ENCODE measurements at regions not wholly inside any gene's neighbourhood (a gene's known extent, or its start where the extent isn't known, plus 50 kb on each side); places are given as distances from the start of the nearest gene placed in this dataset.

- no peaks in the 10 kb centered on the region for H3K27me3 ChIP-seq (ENCODE audit: control insufficient read depth in 1 of 2, insufficient read depth in 2 of 2, low read length in 1 of 2)
- no peaks in the 10 kb centered on the region for H3K36me3 ChIP-seq (ENCODE audit: control insufficient read depth in 1 of 2, insufficient read depth in 2 of 2, low read length in 1 of 2)
- H3K4me3 ChIP-seq (ENCODE audit: low read length in 2 of 2) = no peak overlapping the region
- WGBS, 2 donors = 83% methylated on average over 1 of the region's 1 CpG
- intact Hi-C loops (cut with DNase I) = no loop called here
- DNase-seq (no peak), ATAC-seq (ENCODE audit: low FRiP score) (no peak)
- no peaks in the 10 kb centered on the region for H3K4me1 ChIP-seq (ENCODE audit: control insufficient read depth in 1 of 2, insufficient read depth in 2 of 2, low read length in 2 of 2)
- H3K27ac ChIP-seq (ENCODE audit: low read depth in 1 of 2, low read length in 2 of 2) = no peak overlapping the region
- H3K9me3 ChIP-seq (ENCODE audit: control insufficient read depth, low read length) = no peaks in the 10 kb centered on the region
These were observed 76.0 kb upstream of the GALNT18 start for GRCh38 chr11:11697796-11698195.

DNA sequence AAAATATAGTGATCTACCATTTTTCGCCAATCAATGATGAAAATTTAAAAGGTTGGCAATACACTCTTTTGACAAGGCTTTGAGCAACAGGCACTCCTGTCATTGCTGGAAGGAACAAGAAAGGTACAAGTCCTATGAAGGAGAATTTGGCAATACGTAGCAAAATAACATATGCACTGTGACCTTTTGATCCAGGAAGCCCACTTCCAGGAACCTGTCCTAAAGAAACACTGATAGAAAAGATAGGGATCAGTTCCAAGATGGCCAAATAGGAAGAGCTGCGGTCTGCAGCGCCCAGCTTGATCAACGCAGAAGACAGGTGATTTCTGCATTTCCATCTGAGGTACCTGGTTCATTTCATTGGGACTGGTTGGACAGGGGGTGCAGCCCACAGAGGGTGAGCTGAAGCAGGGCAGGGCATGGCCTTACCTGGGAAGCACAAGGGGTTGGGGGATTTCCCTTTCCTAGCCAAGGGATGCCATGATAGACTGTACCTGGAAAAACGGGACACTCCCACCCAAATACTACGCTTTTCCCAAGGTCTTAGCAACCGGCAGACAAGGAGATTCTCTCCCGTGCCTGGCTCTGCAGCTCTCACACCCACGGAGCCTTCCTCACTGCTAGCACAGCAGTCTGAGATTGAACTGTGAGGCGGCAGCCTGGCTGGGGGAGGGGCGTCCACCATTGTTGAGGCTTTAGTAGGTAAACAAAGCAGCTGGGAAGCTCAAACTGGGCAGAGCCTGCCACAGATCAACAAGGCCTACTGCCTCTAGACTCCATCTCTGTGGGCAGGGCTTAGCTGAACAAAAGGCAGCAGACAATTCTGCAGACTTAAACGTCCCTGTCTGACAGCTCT, 69.7 kb upstream of the GALNT18 start:
- H3K9me3 ChIP-seq (ENCODE audit: control insufficient read depth, low read length) = no peaks in the 10 kb centered on the region
- intact Hi-C loops (cut with DNase I) = no loop called here
- H3K27ac ChIP-seq (ENCODE audit: low read depth in 1 of 2, low read length in 2 of 2) = no peak overlapping the region
- WGBS, 2 donors = 62 to 73% methylated on average over 13 of the region's 13 CpGs
- no peak for ATAC-seq (ENCODE audit: low FRiP score)
- no peak for DNase-seq
- H3K4me3 ChIP-seq (ENCODE audit: low read length in 2 of 2) = no peak overlapping the region
- H3K4me1 ChIP-seq (ENCODE audit: control insufficient read depth in 1 of 2, insufficient read depth in 2 of 2, low read length in 2 of 2) = no peaks in the 10 kb centered on the region
- H3K27me3 ChIP-seq (ENCODE audit: control insufficient read depth in 1 of 2, insufficient read depth in 2 of 2, low read length in 1 of 2) = no peaks in the 10 kb centered on the region
- no peaks in the 10 kb centered on the region for H3K36me3 ChIP-seq (ENCODE audit: control insufficient read depth in 1 of 2, insufficient read depth in 2 of 2, low read length in 1 of 2)

- Histone ChIP-seq H3K9me3 (ENCODE audit: control insufficient read depth, low read length) (no peaks in the 10 kb centered on the region), H3K36me3 (ENCODE audit: control insufficient read depth in 1 of 2, insufficient read depth in 2 of 2, low read length in 1 of 2) (no peaks in the 10 kb centered on the region), H3K4me1 (ENCODE audit: control insufficient read depth in 1 of 2, insufficient read depth in 2 of 2, low read length in 2 of 2) (no peaks in the 10 kb centered on the region), H3K4me3 (ENCODE audit: low read length in 2 of 2) (no peak overlapping the region), H3K27ac (ENCODE audit: low read depth in 1 of 2, low read length in 2 of 2) (no peak overlapping the region), H3K27me3 (ENCODE audit: control insufficient read depth in 1 of 2, insufficient read depth in 2 of 2, low read length in 1 of 2) (no peaks in the 10 kb centered on the region)
- intact Hi-C loops (cut with DNase I) = no loop called here
- no peak for DNase-seq
- ATAC-seq (ENCODE audit: low FRiP score) = no peak
These were observed 59.7 kb upstream of the GALNT18 start for GRCh38 chr11:11681536-11681935.

DNA sequence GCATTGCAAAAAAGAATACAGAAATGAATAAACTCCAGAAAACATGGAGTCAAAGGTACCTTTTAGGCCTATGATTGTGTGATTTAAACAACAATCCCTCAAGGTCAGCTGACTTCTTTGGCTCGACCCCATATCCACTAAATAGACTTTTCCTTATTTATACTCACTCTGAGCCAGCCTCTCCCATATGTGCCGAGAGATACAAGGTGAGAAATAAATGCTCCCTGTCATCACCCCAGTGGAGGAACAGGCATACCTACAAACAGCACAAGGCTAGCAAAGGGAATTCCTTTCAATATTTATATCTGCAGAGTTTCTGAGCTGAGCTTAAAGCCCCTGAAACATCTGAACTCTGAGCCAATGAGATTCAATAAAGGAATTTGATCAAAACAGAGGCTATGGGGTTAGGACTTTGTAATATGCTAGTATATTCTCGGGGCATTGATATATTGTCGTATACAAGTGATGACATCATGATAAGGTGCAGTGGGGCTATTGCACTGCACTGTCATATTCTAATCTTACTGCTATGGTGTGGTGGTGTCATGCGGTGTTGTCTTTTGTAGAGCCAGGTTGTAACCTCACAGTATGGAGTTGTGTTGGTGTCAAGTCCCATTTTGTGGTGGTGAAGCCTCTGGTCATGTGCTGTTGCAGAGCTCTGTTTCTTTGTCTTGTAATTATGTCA, 56.0 kb upstream of the GALNT18 start:
- no peaks in the 10 kb centered on the region for H3K36me3 ChIP-seq (ENCODE audit: control insufficient read depth in 1 of 2, insufficient read depth in 2 of 2, low read length in 1 of 2)
- H3K27me3 ChIP-seq (ENCODE audit: control insufficient read depth in 1 of 2, insufficient read depth in 2 of 2, low read length in 1 of 2) = no peaks in the 10 kb centered on the region
- DNase-seq = no peak
- intact Hi-C loops (cut with DNase I) = no loop called here
- H3K9me3 ChIP-seq (ENCODE audit: control insufficient read depth, low read length) = no peaks in the 10 kb centered on the region
- H3K4me3 ChIP-seq (ENCODE audit: low read length in 2 of 2) = no peak overlapping the region
- no peak overlapping the region for H3K27ac ChIP-seq (ENCODE audit: low read depth in 1 of 2, low read length in 2 of 2)
- no peaks in the 10 kb centered on the region for H3K4me1 ChIP-seq (ENCODE audit: control insufficient read depth in 1 of 2, insufficient read depth in 2 of 2, low read length in 2 of 2)
- ATAC-seq (ENCODE audit: low FRiP score) = no peak
- WGBS, 2 donors = 90 to 91% methylated on average over 5 of the region's 5 CpGs

DNA sequence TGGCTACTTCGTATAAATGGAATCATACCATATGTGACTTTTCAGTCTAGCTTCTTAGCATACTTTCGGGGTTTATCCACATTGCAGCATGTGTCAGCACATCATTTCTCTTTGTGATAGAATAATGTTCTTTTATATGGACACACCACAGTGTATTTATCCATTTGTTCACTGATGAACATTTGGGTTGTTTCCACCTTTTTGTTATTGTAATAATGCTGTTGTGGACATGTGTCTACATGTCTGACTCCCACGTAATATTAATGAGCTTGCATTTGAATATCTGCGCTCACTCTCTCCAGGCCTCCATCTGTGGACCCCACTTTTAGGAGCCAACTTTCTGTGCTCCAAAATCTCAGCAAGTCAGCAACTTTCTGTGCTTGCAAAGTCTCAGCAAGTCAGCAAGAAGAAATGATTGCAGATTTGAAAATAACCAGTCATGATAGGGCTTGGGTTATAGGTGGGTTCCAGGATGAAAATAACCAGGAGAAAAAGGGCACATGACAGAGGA, 53.9 kb upstream of the GALNT18 start:
- ATAC-seq (ENCODE audit: low FRiP score) (no peak), DNase-seq (no peak)
- no peak overlapping the region for H3K27ac ChIP-seq (ENCODE audit: low read depth in 1 of 2, low read length in 2 of 2)
- WGBS, 2 donors = 73 to 87% methylated on average over 4 of the region's 4 CpGs
- intact Hi-C loops (cut with DNase I) = no loop called here
- peaks cover 1% of the 10 kb centered on the region for H3K9me3 ChIP-seq (ENCODE audit: control insufficient read depth, low read length)
- H3K4me1 ChIP-seq (ENCODE audit: control insufficient read depth in 1 of 2, insufficient read depth in 2 of 2, low read length in 2 of 2) = no peaks in the 10 kb centered on the region
- no peaks in the 10 kb centered on the region for H3K36me3 ChIP-seq (ENCODE audit: control insufficient read depth in 1 of 2, insufficient read depth in 2 of 2, low read length in 1 of 2)
- no peak overlapping the region for H3K4me3 ChIP-seq (ENCODE audit: low read length in 2 of 2)
- H3K27me3 ChIP-seq (ENCODE audit: control insufficient read depth in 1 of 2, insufficient read depth in 2 of 2, low read length in 1 of 2) = no peaks in the 10 kb centered on the region

- WGBS, 2 donors = 87 to 89% methylated on average over 8 of the region's 8 CpGs
- no peak for DNase-seq
- Histone ChIP-seq H3K27me3 (ENCODE audit: control insufficient read depth in 1 of 2, insufficient read depth in 2 of 2, low read length in 1 of 2) (no peaks in the 10 kb centered on the region), H3K4me1 (ENCODE audit: control insufficient read depth in 1 of 2, insufficient read depth in 2 of 2, low read length in 2 of 2) (no peaks in the 10 kb centered on the region), H3K27ac (ENCODE audit: low read depth in 1 of 2, low read length in 2 of 2) (no peak overlapping the region), H3K9me3 (ENCODE audit: control insufficient read depth, low read length) (peaks cover 1% of the 10 kb centered on the region), H3K4me3 (ENCODE audit: low read length in 2 of 2) (no peak overlapping the region), H3K36me3 (ENCODE audit: control insufficient read depth in 1 of 2, insufficient read depth in 2 of 2, low read length in 1 of 2) (no peaks in the 10 kb centered on the region)
- no peak for ATAC-seq (ENCODE audit: low FRiP score)
- intact Hi-C loops (cut with DNase I) = no loop called here
These were observed 51.0 kb upstream of the GALNT18 start for GRCh38 chr11:11672789-11673188.

GRCh38 chr11:11672101-11672500, 50.3 kb upstream of the GALNT18 start:
- no peak overlapping the region for H3K4me3 ChIP-seq (ENCODE audit: low read length in 2 of 2)
- H3K36me3 ChIP-seq (ENCODE audit: control insufficient read depth in 1 of 2, insufficient read depth in 2 of 2, low read length in 1 of 2) = no peaks in the 10 kb centered on the region
- H3K9me3 ChIP-seq (ENCODE audit: control insufficient read depth, low read length) = peaks cover 3% of the 10 kb centered on the region
- WGBS, 2 donors = 91 to 95% methylated on average over 3 of the region's 3 CpGs
- ATAC-seq (ENCODE audit: low FRiP score) (no peak), DNase-seq (no peak)
- no peak overlapping the region for H3K27ac ChIP-seq (ENCODE audit: low read depth in 1 of 2, low read length in 2 of 2)
- H3K4me1 ChIP-seq (ENCODE audit: control insufficient read depth in 1 of 2, insufficient read depth in 2 of 2, low read length in 2 of 2) = no peaks in the 10 kb centered on the region
- H3K27me3 ChIP-seq (ENCODE audit: control insufficient read depth in 1 of 2, insufficient read depth in 2 of 2, low read length in 1 of 2) = no peaks in the 10 kb centered on the region
- intact Hi-C loops (cut with DNase I) = no loop called here
